ENCODE measurements at regions not wholly inside any gene's neighbourhood (a gene's known extent, or its start where the extent isn't known, plus 50 kb on each side); places are given as distances from the start of the nearest gene placed in this dataset.

DNA sequence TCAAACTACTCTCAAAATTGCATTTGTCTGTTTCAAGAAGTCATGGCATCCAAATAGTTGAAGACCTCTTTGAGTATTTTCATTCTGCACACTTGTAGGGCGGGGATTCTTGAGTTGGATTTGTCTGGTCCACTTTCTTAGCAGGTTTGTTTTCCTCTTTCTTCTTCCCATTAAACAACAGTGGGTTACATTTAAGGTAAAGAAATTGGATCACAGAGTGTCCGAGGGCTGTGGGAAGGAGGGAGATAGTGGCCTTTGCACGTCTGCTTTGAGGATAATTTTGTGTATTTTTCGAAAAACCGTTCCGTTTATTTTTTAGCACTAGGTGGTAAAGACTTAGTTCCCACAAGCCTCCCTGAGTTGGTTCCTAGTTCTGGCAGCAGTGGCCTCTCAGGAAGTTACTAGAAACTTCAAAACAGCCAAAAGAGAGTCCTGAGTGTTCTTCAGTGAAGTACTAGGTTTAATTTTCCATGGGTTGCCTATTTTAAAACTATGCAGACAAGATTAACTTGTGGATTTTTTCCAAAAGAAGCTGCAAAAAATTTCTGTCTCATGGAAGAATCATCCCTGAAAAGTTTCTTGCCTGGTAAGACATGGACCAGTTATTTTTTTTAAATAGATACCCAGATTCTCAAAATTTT, 107.9 kb downstream of the CDC42EP3 start:
- H3K9me3 ChIP-seq, result no peaks in the 10 kb centered on the region
- no peak for DNase-seq
- in situ Hi-C loops (cut with MboI; ENCODE audit: low pct_ligation_motif_present in 1 of 4, low pct_unique_long_range_greater_than_20kb in 1 of 4, low sequenced_read_pairs in 3 of 4), result no loop called here
- H3K4me3 ChIP-seq, result no peak overlapping the region
- intact Hi-C loops (cut with DNase I; ENCODE audit: low total_unique reads), result no loop called here
- no peak for TF ChIP-seq EP300 (IDR thresholded peaks at IDR 0.05; ENCODE audit: low read depth)
- TF ChIP-seq CTCF (IDR thresholded peaks at IDR 0.05), result no peak
- TF ChIP-seq POLR2A (IDR thresholded peaks at IDR 0.05), result no peak
- no peak for TF ChIP-seq POLR2AphosphoS5 (IDR thresholded peaks at IDR 0.05)
- 75 to 82% methylated on average over 3 to 6 of the region's 6 CpGs for WGBS, 2 donors (ENCODE audit: low coverage in 1 of 2)
- no peaks in the 10 kb centered on the region for H3K27me3 ChIP-seq
- H3K36me3 ChIP-seq, result no peaks in the 10 kb centered on the region
- H3K27ac ChIP-seq, result no peak overlapping the region
- H3K4me1 ChIP-seq, result peaks cover 0 to 9% (median 1%) of the 10 kb centered on the region in 4 donors

- Histone ChIP-seq H3K9me3 (no peaks in the 10 kb centered on the region), H3K27ac (no peak overlapping the region), H3K4me3 (no peak overlapping the region), H3K36me3 (no peaks in the 10 kb centered on the region), H3K27me3 (no peaks in the 10 kb centered on the region), H3K4me1 (peaks cover 0 to 9% (median 1%) of the 10 kb centered on the region in 4 donors)
- intact Hi-C loops (cut with DNase I; ENCODE audit: low total_unique reads), result no loop called here
- in situ Hi-C loops (cut with MboI; ENCODE audit: low pct_ligation_motif_present in 1 of 4, low pct_unique_long_range_greater_than_20kb in 1 of 4, low sequenced_read_pairs in 3 of 4), result no loop called here
- no peak for TF ChIP-seq POLR2A (IDR thresholded peaks at IDR 0.05)
- no peak for TF ChIP-seq EP300 (IDR thresholded peaks at IDR 0.05; ENCODE audit: low read depth)
- no peak for TF ChIP-seq POLR2AphosphoS5 (IDR thresholded peaks at IDR 0.05)
- TF ChIP-seq CTCF (IDR thresholded peaks at IDR 0.05), result no peak
- 71 to 84% methylated on average over 4 to 7 of the region's 7 CpGs for WGBS, 2 donors (ENCODE audit: low coverage in 1 of 2)
- no peak for DNase-seq
These were observed 107.1 kb downstream of the CDC42EP3 start for GRCh38 chr2:37564356-37564755.

- no peaks in the 10 kb centered on the region for H3K27me3 ChIP-seq
- intact Hi-C loops (cut with DNase I; ENCODE audit: low total_unique reads), result no loop called here
- TF ChIP-seq POLR2A (IDR thresholded peaks at IDR 0.05) (no peak), POLR2AphosphoS5 (IDR thresholded peaks at IDR 0.05) (no peak), CTCF (IDR thresholded peaks at IDR 0.05) (no peak), EP300 (IDR thresholded peaks at IDR 0.05; ENCODE audit: low read depth) (no peak)
- no peaks in the 10 kb centered on the region for H3K36me3 ChIP-seq
- H3K9me3 ChIP-seq, result no peaks in the 10 kb centered on the region
- H3K27ac ChIP-seq, result no peak overlapping the region
- in situ Hi-C loops (cut with MboI; ENCODE audit: low pct_ligation_motif_present in 1 of 4, low pct_unique_long_range_greater_than_20kb in 1 of 4, low sequenced_read_pairs in 3 of 4), result no loop called here
- DNase-seq, result no peak
- 84 to 88% methylated on average over 5 of the region's 5 CpGs for WGBS, 2 donors (ENCODE audit: low coverage in 1 of 2)
- H3K4me3 ChIP-seq, result no peak overlapping the region
- H3K4me1 ChIP-seq, result peaks cover 0 to 10% (median 6%) of the 10 kb centered on the region in 4 donors
These were observed 104.9 kb downstream of the CDC42EP3 start for GRCh38 chr2:37566517-37566981.

DNA sequence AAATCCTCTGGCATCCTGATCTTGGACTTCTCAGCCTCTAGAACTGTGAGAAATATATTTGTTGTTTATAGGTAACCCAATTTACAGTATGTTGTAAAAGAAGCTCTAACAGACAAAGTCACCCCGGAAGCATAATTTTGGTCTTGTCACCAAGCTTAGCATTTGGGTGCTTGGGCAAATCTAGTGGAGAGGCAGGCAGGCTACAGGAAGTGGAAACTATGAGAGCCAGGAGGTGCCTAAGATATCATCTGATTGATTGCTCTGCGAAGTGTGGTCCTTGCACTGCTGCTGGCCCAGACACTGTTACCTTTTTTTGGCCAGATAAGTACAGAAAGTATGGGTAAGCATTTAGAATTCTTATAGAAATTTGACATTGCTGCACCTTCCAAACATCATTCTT, 102.9 kb downstream of the CDC42EP3 start:
- Histone ChIP-seq H3K9me3 (no peaks in the 10 kb centered on the region), H3K4me3 (no peak overlapping the region), H3K27me3 (no peaks in the 10 kb centered on the region), H3K4me1 (peaks cover 0 to 10% (median 7%) of the 10 kb centered on the region in 4 donors), H3K27ac (no peak overlapping the region), H3K36me3 (no peaks in the 10 kb centered on the region)
- TF ChIP-seq CTCF (IDR thresholded peaks at IDR 0.05) (no peak), EP300 (IDR thresholded peaks at IDR 0.05; ENCODE audit: low read depth) (no peak), POLR2AphosphoS5 (IDR thresholded peaks at IDR 0.05) (no peak), POLR2A (IDR thresholded peaks at IDR 0.05) (no peak)
- intact Hi-C loops (cut with DNase I; ENCODE audit: low total_unique reads), result no loop called here
- no peak for DNase-seq
- in situ Hi-C loops (cut with MboI; ENCODE audit: low pct_ligation_motif_present in 1 of 4, low pct_unique_long_range_greater_than_20kb in 1 of 4, low sequenced_read_pairs in 3 of 4), result no loop called here
- 92% methylated on average over 2 of the region's 2 CpGs; no CpG with 5 or more reads in 1 of the 2 donors for WGBS, 2 donors (ENCODE audit: low coverage in 1 of 2)

All from transverse colon (tissue), 4 donors.